Prostate gland (tissue), 2 donors: ENCODE measurements at regions not wholly inside any gene's neighbourhood (a gene's known extent, or its start where the extent isn't known, plus 50 kb on each side); places are given as distances from the start of the nearest gene placed in this dataset.

Source experiments
- DNase-seq: peaks from one replicate; pipeline ENCODE4 v3.0.0-alpha.2; 2019; ENCODE audit warnings: low spot score
- H3K27ac ChIP-seq, 2 donors: fragments of 200-600 bp; sonication (generic); 2 replicates each; pipeline ENCODE4 v1.5.1; 2017 to 2019
- H3K27me3 ChIP-seq: fragments of 200-600 bp; sonication (generic); replicated peaks from 2 replicates; pipeline ENCODE4 v1.5.1; 2019; ENCODE audit not compliant: insufficient read depth
- H3K36me3 ChIP-seq, 2 donors: fragments of 200-600 bp; sonication (generic); 1 replicate in 1 of 2; 2 replicates in 1 of 2; pipeline versions ENCODE4 v1.5.1 to v1.8.1; 2017 to 2019
- H3K4me1 ChIP-seq: fragments of 200-600 bp; sonication (generic); replicated peaks from 2 replicates; pipeline ENCODE4 v1.5.1; 2019
- H3K4me3 ChIP-seq, 2 donors: fragments of 200-600 bp; sonication (generic); 2 replicates each; pipeline ENCODE4 v1.5.1; 2017 to 2019
- H3K9me3 ChIP-seq: fragments of 200-600 bp; sonication (generic); 2 replicates; pipeline ENCODE4 v1.5.1; 2017
- CTCF ChIP-seq, 4 experiments: fragments of 200-600 bp in 2 of 4; fragments of 450-650 bp in 2 of 4; sonication (generic) in 2 of 4; IDR thresholded peaks; 1 replicate in 3 of 4; 2 replicates in 1 of 4; pipeline ENCODE4 v1.5.1; 2016 to 2019; ENCODE audit warnings: antibody characterized with exemption in 4 of 4, mild to moderate bottlenecking in 2 of 4, moderate library complexity in 2 of 4
- POLR2A ChIP-seq: fragments of 450-650 bp; IDR thresholded peaks from one replicate; pipeline ENCODE4 v1.6.1; 2016; ENCODE audit warnings: antibody characterized with exemption, mild to moderate bottlenecking
- POLR2AphosphoS5 ChIP-seq: sonication (generic); formaldehyde crosslinking; IDR thresholded peaks from one replicate; pipeline ENCODE4 v1.6.1; 2017; ENCODE audit warnings: antibody characterized with exemption
- WGBS: methylation state at CpG from one replicate; pipeline ENCODE4 v1.1.5; 2018; 5-methylcytosine and 5-hydroxymethylcytosine counted together
- intact Hi-C: fragments of 100-400 bp; cut with DNase I; formaldehyde crosslinking; loops from one replicate; pipeline ENCODE4 v1.14.2; 2022

- H3K4me3 ChIP-seq: no peak overlapping the region
- H3K9me3 ChIP-seq: no peaks in the 10 kb centered on the region
- H3K4me1 ChIP-seq: no peaks in the 10 kb centered on the region
- intact Hi-C loops: no loop called here
- no peak for DNase-seq
- H3K27ac ChIP-seq: no peak overlapping the region
- H3K27me3 ChIP-seq: no peaks in the 10 kb centered on the region
- WGBS: 40% methylated on average over 3 of the region's 3 CpGs
- no peaks in the 10 kb centered on the region for H3K36me3 ChIP-seq
- TF ChIP-seq CTCF (IDR thresholded peaks at IDR 0.05) (no peak), POLR2A (no peak), POLR2AphosphoS5 (no peak)
Observed at GRCh38 chr19:27675771-27676170, 1537.2 kb downstream of the UQCRFS1 start.

- WGBS: 92% methylated on average over 10 of the region's 10 CpGs
- no peaks in the 10 kb centered on the region for H3K27me3 ChIP-seq
- no peaks in the 10 kb centered on the region for H3K36me3 ChIP-seq
- TF ChIP-seq CTCF (IDR thresholded peaks at IDR 0.05) (no peak), POLR2A (no peak), POLR2AphosphoS5 (no peak)
- H3K9me3 ChIP-seq: no peaks in the 10 kb centered on the region
- H3K27ac ChIP-seq: no peak overlapping the region
- no peak overlapping the region for H3K4me3 ChIP-seq
- intact Hi-C loops: no loop called here
- H3K4me1 ChIP-seq: no peaks in the 10 kb centered on the region
- no peak for DNase-seq
Observed at GRCh38 chr19:27674701-27675100, 1538.2 kb downstream of the UQCRFS1 start.

DNA sequence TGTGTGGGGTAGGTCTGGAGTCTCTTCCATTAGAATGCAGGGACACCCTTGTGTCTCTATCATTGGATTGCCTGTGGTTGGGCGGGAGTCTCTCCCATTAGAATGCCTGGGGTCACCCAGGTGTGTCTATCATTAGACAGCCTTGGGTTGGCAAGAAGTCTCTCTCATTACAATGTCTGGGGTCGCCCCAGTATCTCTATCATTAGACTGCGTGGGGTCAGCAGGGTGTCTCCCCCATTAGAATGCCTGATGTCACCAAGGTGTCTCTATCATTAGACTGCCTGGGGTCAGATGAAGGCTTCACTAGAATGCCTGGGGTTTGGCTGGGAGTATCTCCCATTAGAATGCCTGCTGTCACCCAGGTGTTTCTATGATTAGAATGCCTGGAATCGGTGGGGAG is 1539.0 kb downstream of the UQCRFS1 start:
- Histone ChIP-seq H3K4me1 (no peaks in the 10 kb centered on the region), H3K4me3 (no peak overlapping the region), H3K27me3 (no peaks in the 10 kb centered on the region), H3K9me3 (no peaks in the 10 kb centered on the region), H3K36me3 (no peaks in the 10 kb centered on the region), H3K27ac (no peak overlapping the region)
- no peak for TF ChIP-seq POLR2A
- no peak for TF ChIP-seq CTCF (IDR thresholded peaks at IDR 0.05)
- TF ChIP-seq POLR2AphosphoS5: no peak
- WGBS: 57% methylated on average over 4 of the region's 4 CpGs
- intact Hi-C loops: no loop called here
- DNase-seq: no peak

- Histone ChIP-seq H3K4me3 (no peak overlapping the region), H3K36me3 (no peaks in the 10 kb centered on the region), H3K27ac (no peak overlapping the region), H3K4me1 (no peaks in the 10 kb centered on the region), H3K9me3 (no peaks in the 10 kb centered on the region), H3K27me3 (no peaks in the 10 kb centered on the region)
- intact Hi-C loops: no loop called here
- no peak for TF ChIP-seq POLR2AphosphoS5
- TF ChIP-seq CTCF (IDR thresholded peaks at IDR 0.05): no peak
- TF ChIP-seq POLR2A: no peak
- no peak for DNase-seq
- WGBS: 71% methylated on average over 10 of the region's 10 CpGs
Observed at GRCh38 chr19:27672309-27673047, 1540.5 kb downstream of the UQCRFS1 start.

- no peaks in the 10 kb centered on the region for H3K36me3 ChIP-seq
- H3K4me1 ChIP-seq: no peaks in the 10 kb centered on the region
- H3K4me3 ChIP-seq: no peak overlapping the region
- no peaks in the 10 kb centered on the region for H3K27me3 ChIP-seq
- intact Hi-C loops: no loop called here
- no peak overlapping the region for H3K27ac ChIP-seq
- no peak for DNase-seq
- WGBS: 44% methylated on average over 2 of the region's 2 CpGs
- no peak for TF ChIP-seq CTCF (IDR thresholded peaks at IDR 0.05)
- TF ChIP-seq POLR2A: no peak
- no peak for TF ChIP-seq POLR2AphosphoS5
- H3K9me3 ChIP-seq: no peaks in the 10 kb centered on the region
Observed at GRCh38 chr19:27671876-27672275, 1541.1 kb downstream of the UQCRFS1 start.
